Natural killer cell (primary cell): ENCODE measurements at regions not wholly inside any gene's neighbourhood (a gene's known extent, or its start where the extent isn't known, plus 50 kb on each side); places are given as distances from the start of the nearest gene placed in this dataset.

Experiments
- ATAC-seq, 3 donors: fragments of 150-1000 bp in 2 of 3; fragments of 200-7000 bp in 1 of 3; cut with Tn5 transposase; 1 replicate in 1 of 3; 2 replicates in 2 of 3; pipeline ENCODE4 v1.10.0; 2021; ENCODE audit warnings: mild to moderate bottlenecking in 2 of 3, moderate library complexity in 2 of 3
- DNase-seq, 2 donors: peaks; one replicate each; pipeline versions ENCODE4 v3.0.0 to v3.0.0-alpha.2; 2013 to 2021; ENCODE audit warnings: mixed read lengths in 1 of 2
- H3K27ac ChIP-seq: one replicate; pipeline ENCODE4 v1.5.1; 2013; ENCODE audit warnings: mild to moderate bottlenecking, low read length
- H3K27me3 ChIP-seq: one replicate; pipeline ENCODE4 v1.6.1; 2013; ENCODE audit warnings: low read length; ENCODE audit not compliant: control insufficient read depth, insufficient read depth
- H3K36me3 ChIP-seq: one replicate; pipeline ENCODE4 v1.6.1; 2013; ENCODE audit warnings: low read length; ENCODE audit not compliant: control insufficient read depth, insufficient read depth
- H3K4me1 ChIP-seq: one replicate; pipeline ENCODE4 v1.6.1; 2013; ENCODE audit warnings: low read length; ENCODE audit not compliant: control insufficient read depth, insufficient read depth
- H3K4me3 ChIP-seq: one replicate; pipeline ENCODE4 v1.5.1; 2013; ENCODE audit warnings: low read length
- H3K9me3 ChIP-seq: one replicate; pipeline ENCODE4 v1.6.1; 2013; ENCODE audit warnings: low read length; ENCODE audit not compliant: control insufficient read depth, insufficient read depth
- H3K27ac Mint-ChIP-seq, 2 donors: one replicate each; pipeline ENCODE4 v1.8.0; 2022; ENCODE audit warnings: mild to moderate bottlenecking in 2 of 2, mixed read lengths in 2 of 2, moderate library complexity in 1 of 2
- H3K27me3 Mint-ChIP-seq, 2 donors: one replicate each; pipeline ENCODE4 v1.8.0; 2022; ENCODE audit warnings: low read depth in 2 of 2, mixed read lengths in 2 of 2
- H3K36me3 Mint-ChIP-seq: one replicate; pipeline ENCODE4 v1.8.0; 2022; ENCODE audit warnings: mixed read lengths
- H3K4me1 Mint-ChIP-seq, 2 donors: one replicate each; pipeline ENCODE4 v1.8.0; 2022; ENCODE audit warnings: mixed read lengths in 2 of 2
- H3K4me3 Mint-ChIP-seq: one replicate; pipeline ENCODE4 v1.8.0; 2022; ENCODE audit warnings: mild to moderate bottlenecking, moderate library complexity, mixed read lengths
- H3K9me3 Mint-ChIP-seq, 2 donors: one replicate each; pipeline ENCODE4 v1.8.0; 2022; ENCODE audit warnings: mixed read lengths in 2 of 2
- WGBS: methylation state at CpG from one replicate; pipeline ENCODE4 v1.1.7; 2013; ENCODE audit warnings: missing lambda C conversion rate; ENCODE audit not compliant: insufficient coverage; 5-methylcytosine and 5-hydroxymethylcytosine counted together
- intact Hi-C: fragments of 100-400 bp; cut with micrococcal nuclease; formaldehyde crosslinking; loops from one replicate; pipeline ENCODE4 v1.14.2; 2022
- TF ChIP-seq, protein P1 (sequence below): fragments of 200-600 bp; IDR thresholded peaks from one replicate; pipeline ENCODE4 v1.8.0; 2022; ENCODE audit warnings: antibody characterized with exemption

DNA sequence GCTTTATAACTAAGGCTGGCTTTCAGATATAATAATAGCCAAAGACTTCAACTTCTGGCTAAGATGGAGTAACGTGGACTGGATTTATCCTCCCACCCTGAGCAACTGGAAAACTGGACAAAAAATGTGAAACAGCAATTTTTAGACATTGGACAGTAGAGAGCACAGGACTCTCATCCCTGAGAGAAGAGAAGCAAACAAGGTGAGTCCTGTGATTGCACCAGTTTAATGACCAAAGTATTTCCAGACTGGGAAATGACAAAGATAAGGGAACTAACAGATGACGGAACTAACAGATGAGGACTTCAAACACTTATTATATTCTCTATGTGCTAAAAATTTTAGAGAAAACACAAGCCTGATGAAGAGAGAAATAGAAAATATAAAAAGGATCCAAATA is 175.7 kb upstream of the SLC25A13 start:
- H3K9me3 ChIP-seq, result no peaks in the 10 kb centered on the region
- no peaks in the 10 kb centered on the region for H3K4me1 ChIP-seq
- intact Hi-C loops, result no loop called here
- no peak overlapping the region for H3K27ac ChIP-seq
- DNase-seq, result no peak
- no peak for ATAC-seq
- H3K27me3 ChIP-seq, result no peaks in the 10 kb centered on the region
- H3K36me3 ChIP-seq, result no peaks in the 10 kb centered on the region
- Mint-ChIP-seq H3K4me1 (peaks cover 5% of the 10 kb centered on the region in 2 donors), H3K4me3 (no peak overlapping the region), H3K36me3 (no peaks in the 10 kb centered on the region), H3K9me3 (peaks cover 0 to 4% of the 10 kb centered on the region in 2 donors), H3K27me3 (peaks cover 6 to 17% of the 10 kb centered on the region in 2 donors), H3K27ac (no peak overlapping the region)
- 85% methylated on average over 1 of the region's 2 CpGs for WGBS
- no peak overlapping the region for H3K4me3 ChIP-seq
- TF ChIP-seq, protein P1, sequence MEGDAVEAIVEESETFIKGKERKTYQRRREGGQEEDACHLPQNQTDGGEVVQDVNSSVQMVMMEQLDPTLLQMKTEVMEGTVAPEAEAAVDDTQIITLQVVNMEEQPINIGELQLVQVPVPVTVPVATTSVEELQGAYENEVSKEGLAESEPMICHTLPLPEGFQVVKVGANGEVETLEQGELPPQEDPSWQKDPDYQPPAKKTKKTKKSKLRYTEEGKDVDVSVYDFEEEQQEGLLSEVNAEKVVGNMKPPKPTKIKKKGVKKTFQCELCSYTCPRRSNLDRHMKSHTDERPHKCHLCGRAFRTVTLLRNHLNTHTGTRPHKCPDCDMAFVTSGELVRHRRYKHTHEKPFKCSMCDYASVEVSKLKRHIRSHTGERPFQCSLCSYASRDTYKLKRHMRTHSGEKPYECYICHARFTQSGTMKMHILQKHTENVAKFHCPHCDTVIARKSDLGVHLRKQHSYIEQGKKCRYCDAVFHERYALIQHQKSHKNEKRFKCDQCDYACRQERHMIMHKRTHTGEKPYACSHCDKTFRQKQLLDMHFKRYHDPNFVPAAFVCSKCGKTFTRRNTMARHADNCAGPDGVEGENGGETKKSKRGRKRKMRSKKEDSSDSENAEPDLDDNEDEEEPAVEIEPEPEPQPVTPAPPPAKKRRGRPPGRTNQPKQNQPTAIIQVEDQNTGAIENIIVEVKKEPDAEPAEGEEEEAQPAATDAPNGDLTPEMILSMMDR, result no peak

DNA sequence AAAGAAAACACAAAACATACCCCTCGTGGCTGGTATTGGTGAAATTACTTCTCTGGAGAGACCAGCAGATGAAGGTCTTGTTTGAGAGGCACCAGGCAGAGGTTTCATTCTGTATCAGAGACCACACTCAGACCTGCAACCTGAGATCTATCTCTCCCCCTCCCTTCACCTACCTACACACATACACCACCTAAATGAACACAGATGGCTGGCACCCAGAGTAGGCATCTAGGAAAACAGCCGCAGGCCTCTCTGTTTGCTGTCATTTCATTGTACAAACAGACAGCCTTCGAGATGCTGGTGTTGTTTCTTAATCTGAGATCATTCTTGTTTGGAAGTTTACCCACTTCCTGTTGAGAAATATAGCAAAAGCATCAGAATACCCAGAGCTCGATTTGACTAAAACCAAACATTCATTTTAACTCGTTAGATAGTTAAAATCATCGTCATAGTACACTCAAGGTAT is 173.9 kb upstream of the SLC25A13 start:
- no peak overlapping the region for H3K4me3 ChIP-seq
- H3K9me3 Mint-ChIP-seq, result peaks cover 0 to 4% of the 10 kb centered on the region in 2 donors
- no peaks in the 10 kb centered on the region for H3K4me1 ChIP-seq
- WGBS, result 27% methylated on average over 2 of the region's 6 CpGs
- no peak overlapping the region for H3K4me3 Mint-ChIP-seq
- H3K27me3 Mint-ChIP-seq, result peaks cover 6 to 11% of the 10 kb centered on the region in 2 donors
- H3K27ac ChIP-seq, result no peak overlapping the region
- H3K27ac Mint-ChIP-seq, result no peak overlapping the region
- DNase-seq (no peak), ATAC-seq (no peak)
- no peaks in the 10 kb centered on the region for H3K36me3 ChIP-seq
- H3K36me3 Mint-ChIP-seq, result no peaks in the 10 kb centered on the region
- no peaks in the 10 kb centered on the region for H3K27me3 ChIP-seq
- intact Hi-C loops, result no loop called here
- TF ChIP-seq, protein P1, result no peak
- peaks cover 5% of the 10 kb centered on the region in 2 donors for H3K4me1 Mint-ChIP-seq
- no peaks in the 10 kb centered on the region for H3K9me3 ChIP-seq

DNA sequence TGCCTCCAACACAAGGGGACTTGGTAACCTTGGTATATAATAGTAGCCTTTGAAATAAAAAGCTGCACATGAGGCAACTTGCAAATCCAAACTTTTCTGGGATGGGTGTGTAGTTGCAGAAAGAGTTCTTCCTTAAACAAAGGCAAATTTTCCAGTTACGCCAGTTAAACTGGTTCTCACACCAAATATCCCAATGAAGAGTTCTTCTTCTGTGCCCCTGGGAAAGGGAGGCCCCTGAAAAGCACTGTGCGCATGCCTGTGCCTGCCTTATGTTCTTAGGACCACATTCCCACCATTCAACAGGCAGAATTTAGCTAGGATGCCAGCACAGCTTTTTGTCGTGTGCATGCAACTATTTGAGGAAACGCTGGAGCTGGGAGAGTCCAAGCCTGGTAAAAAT is 164.8 kb upstream of the SLC25A13 start:
- Histone ChIP-seq H3K4me1 (no peaks in the 10 kb centered on the region), H3K27me3 (no peaks in the 10 kb centered on the region), H3K4me3 (no peak overlapping the region), H3K27ac (no peak overlapping the region), H3K9me3 (no peaks in the 10 kb centered on the region), H3K36me3 (no peaks in the 10 kb centered on the region)
- no peak for DNase-seq
- Mint-ChIP-seq H3K27ac (no peak overlapping the region), H3K27me3 (peaks cover 0 to 10% of the 10 kb centered on the region in 2 donors), H3K4me1 (no peaks in the 10 kb centered on the region), H3K36me3 (no peaks in the 10 kb centered on the region), H3K9me3 (no peaks in the 10 kb centered on the region), H3K4me3 (no peak overlapping the region)
- ATAC-seq, result no peak
- TF ChIP-seq, protein P1, result no peak
- WGBS, result 96% methylated on average over 4 of the region's 4 CpGs
- intact Hi-C loops, result no loop called here

DNA sequence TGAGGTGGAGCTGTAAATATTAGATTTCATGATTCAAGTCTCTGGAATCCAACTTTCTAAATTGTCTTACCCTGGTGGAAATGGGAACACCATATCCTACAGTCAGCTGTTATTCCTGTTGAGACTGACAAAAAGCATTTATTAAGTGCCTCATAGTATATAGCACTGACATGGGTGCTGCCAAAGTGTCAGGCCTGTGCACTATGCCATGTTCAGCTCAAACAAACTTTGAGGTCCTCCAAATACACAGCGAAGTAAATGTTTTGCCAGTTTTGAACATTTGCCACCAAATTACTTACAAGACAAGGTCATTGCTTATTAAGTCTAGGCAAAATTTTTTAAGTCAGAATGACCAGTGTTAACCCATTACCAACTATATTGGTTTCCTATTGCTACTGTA is 162.9 kb upstream of the SLC25A13 start:
- Histone ChIP-seq H3K27me3 (no peaks in the 10 kb centered on the region), H3K9me3 (no peaks in the 10 kb centered on the region), H3K36me3 (no peaks in the 10 kb centered on the region), H3K4me1 (no peaks in the 10 kb centered on the region), H3K4me3 (no peak overlapping the region), H3K27ac (no peak overlapping the region)
- WGBS, result 89% methylated on average over 1 of the region's 1 CpG
- H3K4me3 Mint-ChIP-seq, result no peak overlapping the region
- intact Hi-C loops, result no loop called here
- H3K27me3 Mint-ChIP-seq, result peaks cover 0 to 2% of the 10 kb centered on the region in 2 donors
- no peaks in the 10 kb centered on the region for H3K36me3 Mint-ChIP-seq
- TF ChIP-seq, protein P1, result no peak
- no peaks in the 10 kb centered on the region for H3K4me1 Mint-ChIP-seq
- ATAC-seq, result no peak
- no peak for DNase-seq
- no peak overlapping the region for H3K27ac Mint-ChIP-seq
- no peaks in the 10 kb centered on the region for H3K9me3 Mint-ChIP-seq
